Chondrocyte (in vitro differentiated cells): ENCODE measurements at regions not wholly inside any gene's neighbourhood (a gene's known extent, or its start where the extent isn't known, plus 50 kb on each side); places are given as distances from the start of the nearest gene placed in this dataset.

ENCODE experiments used
- DNase-seq: peaks from one replicate; pipeline ENCODE4 v3.0.0; 2021; ENCODE audit warnings: mixed read lengths, low spot score
- H3K27ac Mint-ChIP-seq: one replicate; pipeline ENCODE4 v1.8.0; 2021; ENCODE audit warnings: mild to moderate bottlenecking, moderate library complexity, mixed read lengths; ENCODE audit not compliant: unreplicated experiment
- H3K27me3 Mint-ChIP-seq: 2 replicates; pipeline ENCODE4 v1.8.0; 2021; ENCODE audit warnings: low read depth, mixed read lengths
- H3K36me3 Mint-ChIP-seq: 2 replicates; pipeline ENCODE4 v1.8.0; 2021; ENCODE audit warnings: low read depth, mixed read lengths
- H3K4me1 Mint-ChIP-seq: 2 replicates; pipeline ENCODE4 v1.8.0; 2021; ENCODE audit warnings: low read depth, mild to moderate bottlenecking, mixed read lengths
- H3K4me3 Mint-ChIP-seq: one replicate; pipeline ENCODE4 v1.8.0; 2021; ENCODE audit warnings: mild to moderate bottlenecking, moderate library complexity, mixed read lengths; ENCODE audit not compliant: unreplicated experiment
- H3K9me3 Mint-ChIP-seq: 2 replicates; pipeline ENCODE4 v1.8.0; 2021; ENCODE audit warnings: low read depth, mixed read lengths
- CTCF ChIP-seq: fragments of 200-600 bp; sonication (generic); IDR thresholded peaks from 2 replicates; pipeline ENCODE4 v1.5.0; 2021; ENCODE audit warnings: antibody characterized with exemption, mild to moderate bottlenecking, moderate library complexity

GRCh38 chr9:31314241-31314640 lies 1070.2 kb upstream of the ACO1 start:
- peaks cover 7% of the 10 kb centered on the region for H3K27me3 Mint-ChIP-seq
- DNase-seq: no peak
- H3K36me3 Mint-ChIP-seq: no peaks in the 10 kb centered on the region
- peaks cover 2% of the 10 kb centered on the region for H3K9me3 Mint-ChIP-seq
- H3K4me1 Mint-ChIP-seq: no peaks in the 10 kb centered on the region
- H3K4me3 Mint-ChIP-seq: no peak overlapping the region
- H3K27ac Mint-ChIP-seq: no peak overlapping the region
- no peak for TF ChIP-seq CTCF

- peak; percentile 68 for DNase-seq
- Mint-ChIP-seq H3K9me3 (no peaks in the 10 kb centered on the region), H3K27me3 (no peaks in the 10 kb centered on the region), H3K36me3 (no peaks in the 10 kb centered on the region), H3K4me1 (no peaks in the 10 kb centered on the region), H3K4me3 (no peak overlapping the region), H3K27ac (no peak overlapping the region)
- no peak for TF ChIP-seq CTCF
Observed at GRCh38 chr9:31320494-31320893, 1063.9 kb upstream of the ACO1 start.

- H3K9me3 Mint-ChIP-seq: no peaks in the 10 kb centered on the region
- H3K36me3 Mint-ChIP-seq: no peaks in the 10 kb centered on the region
- no peaks in the 10 kb centered on the region for H3K4me1 Mint-ChIP-seq
- H3K27ac Mint-ChIP-seq: no peak overlapping the region
- TF ChIP-seq CTCF: no peak
- no peaks in the 10 kb centered on the region for H3K27me3 Mint-ChIP-seq
- peak; percentile 74 for DNase-seq
- H3K4me3 Mint-ChIP-seq: no peak overlapping the region
Observed at GRCh38 chr9:31321256-31321655, 1063.2 kb upstream of the ACO1 start.

GRCh38 chr9:31321686-31322085 lies 1062.8 kb upstream of the ACO1 start:
- no peaks in the 10 kb centered on the region for H3K36me3 Mint-ChIP-seq
- TF ChIP-seq CTCF: no peak
- no peak overlapping the region for H3K4me3 Mint-ChIP-seq
- H3K9me3 Mint-ChIP-seq: no peaks in the 10 kb centered on the region
- H3K27me3 Mint-ChIP-seq: no peaks in the 10 kb centered on the region
- H3K27ac Mint-ChIP-seq: no peak overlapping the region
- no peaks in the 10 kb centered on the region for H3K4me1 Mint-ChIP-seq
- peak; percentile 58 for DNase-seq

GRCh38 chr9:31323726-31324444 lies 1060.6 kb upstream of the ACO1 start:
- Mint-ChIP-seq H3K27ac (no peak overlapping the region), H3K36me3 (no peaks in the 10 kb centered on the region), H3K9me3 (no peaks in the 10 kb centered on the region), H3K27me3 (peaks cover 7% of the 10 kb centered on the region), H3K4me1 (no peaks in the 10 kb centered on the region), H3K4me3 (no peak overlapping the region)
- no peak for TF ChIP-seq CTCF
- DNase-seq: no peak
